ENCODE measurements at regions not wholly inside any gene's neighbourhood (a gene's known extent, or its start where the extent isn't known, plus 50 kb on each side); places are given as distances from the start of the nearest gene placed in this dataset.

DNA sequence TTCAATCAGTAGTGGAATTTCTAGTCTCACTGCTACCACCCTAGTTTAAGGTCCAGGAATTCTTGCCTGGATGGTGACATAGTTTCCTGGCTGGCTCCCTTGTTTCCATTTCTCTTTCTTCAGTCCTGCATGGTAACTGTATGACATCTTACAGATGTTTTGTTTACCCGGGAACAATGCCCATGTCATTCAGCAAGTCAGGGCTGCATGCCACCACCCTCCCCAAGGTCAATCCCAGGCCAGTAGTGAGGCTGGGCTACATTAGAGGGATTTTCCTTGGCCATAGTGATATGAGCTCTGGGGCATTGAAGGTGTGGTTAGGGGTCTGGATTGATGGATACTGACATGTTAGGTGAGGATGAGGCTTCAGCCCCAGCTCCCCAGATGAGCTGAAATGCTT is 114.9 kb upstream of the E2F8 start:
- FAIRE-seq (peak; percentile 82), DNase-seq (ENCODE audit: low read depth) (no peak)
- Histone ChIP-seq H3K27me3 (ENCODE audit: control insufficient read depth, insufficient read depth, low read length) (peaks cover 16% of the 10 kb centered on the region), H3K4me3 (ENCODE audit: low read depth, low read length) (no peak overlapping the region), H3K36me3 (ENCODE audit: control insufficient read depth, insufficient read depth, low read length) (no peaks in the 10 kb centered on the region)
- TF ChIP-seq, protein P1, sequence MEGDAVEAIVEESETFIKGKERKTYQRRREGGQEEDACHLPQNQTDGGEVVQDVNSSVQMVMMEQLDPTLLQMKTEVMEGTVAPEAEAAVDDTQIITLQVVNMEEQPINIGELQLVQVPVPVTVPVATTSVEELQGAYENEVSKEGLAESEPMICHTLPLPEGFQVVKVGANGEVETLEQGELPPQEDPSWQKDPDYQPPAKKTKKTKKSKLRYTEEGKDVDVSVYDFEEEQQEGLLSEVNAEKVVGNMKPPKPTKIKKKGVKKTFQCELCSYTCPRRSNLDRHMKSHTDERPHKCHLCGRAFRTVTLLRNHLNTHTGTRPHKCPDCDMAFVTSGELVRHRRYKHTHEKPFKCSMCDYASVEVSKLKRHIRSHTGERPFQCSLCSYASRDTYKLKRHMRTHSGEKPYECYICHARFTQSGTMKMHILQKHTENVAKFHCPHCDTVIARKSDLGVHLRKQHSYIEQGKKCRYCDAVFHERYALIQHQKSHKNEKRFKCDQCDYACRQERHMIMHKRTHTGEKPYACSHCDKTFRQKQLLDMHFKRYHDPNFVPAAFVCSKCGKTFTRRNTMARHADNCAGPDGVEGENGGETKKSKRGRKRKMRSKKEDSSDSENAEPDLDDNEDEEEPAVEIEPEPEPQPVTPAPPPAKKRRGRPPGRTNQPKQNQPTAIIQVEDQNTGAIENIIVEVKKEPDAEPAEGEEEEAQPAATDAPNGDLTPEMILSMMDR (IDR thresholded peaks at IDR 0.05; ENCODE audit: insufficient read depth, low read length, severe bottlenecking) = no peak

DNA sequence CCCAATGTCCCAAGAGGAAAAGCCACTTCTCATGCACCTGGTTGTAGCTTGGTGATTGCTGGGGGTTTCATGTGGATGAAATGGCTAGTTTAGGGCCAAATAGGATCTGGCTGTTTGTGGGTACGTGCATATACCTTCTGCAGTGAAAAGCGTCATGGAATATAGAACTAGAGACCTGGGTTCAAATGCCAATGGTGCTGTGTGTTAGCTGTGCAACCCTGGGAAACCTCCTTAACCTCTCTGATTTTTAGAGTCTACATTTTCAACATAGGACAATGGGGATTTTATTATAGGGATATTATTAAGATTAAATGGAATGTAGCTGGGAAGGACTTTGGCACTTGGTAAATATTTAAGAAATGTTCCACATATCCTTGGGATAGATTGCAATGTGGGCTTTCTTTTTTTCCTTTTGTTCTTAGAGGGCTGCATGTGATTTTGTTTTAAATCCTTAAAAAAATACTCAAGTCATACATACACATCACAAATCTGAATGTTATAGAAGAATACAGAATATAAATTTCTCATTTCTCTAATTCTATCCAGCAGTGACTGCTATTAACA is 112.6 kb upstream of the E2F8 start:
- Histone ChIP-seq H3K36me3 (ENCODE audit: control insufficient read depth, insufficient read depth, low read length) (no peaks in the 10 kb centered on the region), H3K4me3 (ENCODE audit: low read depth, low read length) (no peak overlapping the region), H3K27me3 (ENCODE audit: control insufficient read depth, insufficient read depth, low read length) (peaks cover 19% of the 10 kb centered on the region)
- DNase-seq (ENCODE audit: low read depth) (no peak), FAIRE-seq (no peak)
- TF ChIP-seq, protein P1 (IDR thresholded peaks at IDR 0.05; ENCODE audit: insufficient read depth, low read length, severe bottlenecking) = no peak

DNA sequence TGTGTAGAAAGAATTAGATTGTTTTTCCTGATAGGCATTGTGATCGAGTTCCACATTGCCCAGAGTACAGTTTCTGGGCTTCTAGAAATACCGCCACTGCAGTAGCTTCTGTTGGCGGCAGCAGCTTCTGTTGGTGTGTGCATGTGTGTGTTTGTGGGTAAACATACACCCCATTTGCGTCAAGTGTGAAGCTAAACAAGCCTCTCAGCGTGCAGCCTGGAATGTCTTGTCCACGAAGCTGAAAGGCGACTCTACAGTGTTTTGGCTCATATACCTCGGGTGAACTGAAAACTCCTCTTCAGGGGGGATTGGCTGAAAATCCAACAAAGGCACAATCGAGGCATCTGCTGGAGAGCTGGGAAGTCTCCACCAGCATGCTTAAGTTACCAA is 112.0 kb upstream of the E2F8 start:
- Histone ChIP-seq H3K27me3 (ENCODE audit: control insufficient read depth, insufficient read depth, low read length) (peaks cover 22% of the 10 kb centered on the region), H3K4me3 (ENCODE audit: low read depth, low read length) (no peak overlapping the region), H3K36me3 (ENCODE audit: control insufficient read depth, insufficient read depth, low read length) (no peaks in the 10 kb centered on the region)
- DNase-seq (ENCODE audit: low read depth) = no peak
- no peak for FAIRE-seq
- TF ChIP-seq, protein P1 (IDR thresholded peaks at IDR 0.05; ENCODE audit: insufficient read depth, low read length, severe bottlenecking) = no peak

DNA sequence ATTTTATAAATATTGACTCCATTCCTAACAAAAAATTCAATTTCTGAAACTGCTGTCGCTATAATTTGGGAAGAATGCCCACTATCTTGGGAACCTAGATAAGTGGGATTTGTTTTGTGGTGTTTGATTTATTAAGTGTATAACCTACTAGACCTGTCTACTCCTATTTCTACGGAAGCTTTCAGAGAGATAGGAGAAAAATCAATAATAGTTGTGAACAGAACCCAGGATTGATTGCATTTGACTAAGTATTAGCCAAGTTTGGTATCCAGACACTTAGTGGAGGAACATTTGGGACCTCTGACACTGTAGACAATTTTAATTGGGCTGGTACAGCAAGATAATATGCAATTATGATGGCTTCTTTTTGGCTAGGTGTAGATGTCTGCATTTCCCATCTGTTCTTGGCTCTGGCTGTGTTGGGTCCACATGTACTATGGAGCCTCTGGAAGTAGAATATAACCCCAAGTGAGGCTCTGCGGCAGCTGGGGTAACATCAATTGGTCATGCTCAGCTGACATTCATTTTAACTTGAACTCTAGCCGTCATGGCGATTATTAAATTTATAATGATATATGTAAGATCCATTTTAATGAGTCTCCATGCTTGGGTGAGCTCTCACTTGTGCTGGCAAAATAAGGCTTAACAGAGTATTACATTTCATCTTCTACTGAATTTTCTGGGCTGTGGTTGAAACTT is 111.5 kb upstream of the E2F8 start:
- no peak for FAIRE-seq
- no peak for DNase-seq (ENCODE audit: low read depth)
- peaks cover 28% of the 10 kb centered on the region for H3K27me3 ChIP-seq (ENCODE audit: control insufficient read depth, insufficient read depth, low read length)

DNA sequence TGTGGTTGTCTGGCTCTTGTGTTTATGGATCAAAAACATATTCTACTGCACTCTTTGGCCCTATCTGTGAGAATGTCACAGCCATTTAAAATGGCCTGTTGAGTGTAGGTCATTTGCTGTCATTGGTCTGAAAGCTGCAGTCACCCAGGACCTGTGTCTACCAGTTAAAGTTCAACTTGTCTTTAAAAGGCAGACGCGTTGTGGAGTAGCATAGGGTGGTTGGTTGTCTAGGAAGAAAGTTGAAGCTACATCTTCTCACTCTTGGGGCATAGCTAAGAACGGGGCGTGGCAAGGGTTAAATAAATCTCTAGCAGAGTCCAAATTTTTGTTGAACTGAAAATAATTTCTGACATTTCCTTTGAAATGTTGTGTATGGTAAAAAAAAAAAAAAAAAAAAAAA is 110.7 kb upstream of the E2F8 start:
- TF ChIP-seq, protein P1 (IDR thresholded peaks at IDR 0.05; ENCODE audit: insufficient read depth, low read length, severe bottlenecking) = no peak
- peaks cover 35% of the 10 kb centered on the region for H3K27me3 ChIP-seq (ENCODE audit: control insufficient read depth, insufficient read depth, low read length)
- FAIRE-seq = no peak

More for the DNA sequence above, 111.5 kb upstream of the E2F8 start:
- TF ChIP-seq, protein P1 (IDR thresholded peaks at IDR 0.05; ENCODE audit: insufficient read depth, low read length, severe bottlenecking) = no peak
- H3K4me3 ChIP-seq (ENCODE audit: low read depth, low read length) = no peak overlapping the region
- no peaks in the 10 kb centered on the region for H3K36me3 ChIP-seq (ENCODE audit: control insufficient read depth, insufficient read depth, low read length)

DNA sequence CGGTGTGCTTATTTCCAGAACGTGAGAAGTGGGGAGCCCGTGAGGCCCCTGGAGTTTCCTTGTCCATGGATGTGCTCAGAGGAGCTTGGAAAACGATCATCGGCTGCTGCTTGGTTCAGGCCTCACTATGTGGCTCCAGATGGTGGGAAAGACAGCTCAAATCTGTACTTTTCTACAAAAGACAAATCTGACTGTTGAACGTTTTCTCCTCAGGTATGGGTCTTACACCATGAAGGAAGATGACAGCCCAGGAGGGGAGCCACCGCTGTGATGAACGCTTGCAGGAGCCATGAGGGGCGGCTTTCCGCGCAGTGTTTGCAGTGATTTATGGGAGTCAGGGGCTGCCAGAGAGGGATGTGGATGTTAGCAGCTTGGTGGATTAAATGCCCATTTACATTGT is 109.4 kb upstream of the E2F8 start:
- peaks cover 43% of the 10 kb centered on the region for H3K27me3 ChIP-seq (ENCODE audit: control insufficient read depth, insufficient read depth, low read length)

More for the DNA sequence above, 110.7 kb upstream of the E2F8 start:
- no peak for DNase-seq (ENCODE audit: low read depth)
- Histone ChIP-seq H3K4me3 (ENCODE audit: low read depth, low read length) (no peak overlapping the region), H3K36me3 (ENCODE audit: control insufficient read depth, insufficient read depth, low read length) (no peaks in the 10 kb centered on the region)

More for the DNA sequence above, 109.4 kb upstream of the E2F8 start:
- no peak for FAIRE-seq
- Histone ChIP-seq H3K4me3 (ENCODE audit: low read depth, low read length) (no peak overlapping the region), H3K36me3 (ENCODE audit: control insufficient read depth, insufficient read depth, low read length) (no peaks in the 10 kb centered on the region)
- TF ChIP-seq, protein P1 (IDR thresholded peaks at IDR 0.05; ENCODE audit: insufficient read depth, low read length, severe bottlenecking) = no peak
- DNase-seq (ENCODE audit: low read depth) = no peak
